ENCODE measurements at regions not wholly inside any gene's neighbourhood (a gene's known extent, or its start where the extent isn't known, plus 50 kb on each side); places are given as distances from the start of the nearest gene placed in this dataset.

- Histone ChIP-seq H3K9ac (ENCODE audit: control insufficient read depth, insufficient read depth, low read length) (peak overlapping the region; percentile 51), H3K27me3 (replicated peaks in 1 of 2; ENCODE audit: control insufficient read depth in 2 of 2, insufficient read depth in 2 of 2, low read length in 1 of 2) (no peaks in the 10 kb centered on the region), H3K4me2 (ENCODE audit: control insufficient read depth, insufficient read depth) (peak overlapping the region; percentile 70), H3K27ac (ENCODE audit: control insufficient read depth, insufficient read depth) (peak overlapping the region; percentile 88), H3K79me2 (ENCODE audit: control insufficient read depth, insufficient read depth, low read length) (no peaks in the 10 kb centered on the region), H3K36me3 (ENCODE audit: control insufficient read depth in 2 of 2, insufficient read depth in 2 of 2, low read length in 1 of 2) (no peaks in the 10 kb centered on the region), H3K4me3 (peak overlapping the region; percentile 26; the same call in 1 of the 2 replicates), H3K4me1 (ENCODE audit: control insufficient read depth, insufficient read depth, low read length) (peaks cover 42% of the 10 kb centered on the region), H4K20me1 (ENCODE audit: control insufficient read depth, insufficient read depth) (no peaks in the 10 kb centered on the region), H3K9me3 (replicated peaks; ENCODE audit: control insufficient read depth, insufficient read depth, low read length) (peaks cover 4% of the 10 kb centered on the region), H2AFZ (ENCODE audit: control insufficient read depth, low read depth, low read length) (peak overlapping the region; percentile 21)
- SMC1A ChIA-PET (ENCODE audit: uncharacterized antibody, unreplicated experiment), result interaction anchor here (1.0 to 2.7 kb wide), 17 partner anchors 8 to 448 kb away, joined by 3 to 18 read pairs (median 5); no protein-coding TSS in a partner anchor
- CTCF ChIA-PET, result interaction anchor here (1.1 to 2.1 kb wide), 5 partner anchors 12 to 179 kb away, joined by 3 to 8 read pairs (median 4); no protein-coding TSS in a partner anchor
- RAD21 ChIA-PET (ENCODE audit: unreplicated experiment), result interaction anchor here (1.0 to 2.5 kb wide), 13 partner anchors 8 to 448 kb away, joined by 3 to 20 read pairs (median 4); no protein-coding TSS in a partner anchor
- DNase-seq (ENCODE audit: low read depth, low spot score), result no peak
- no peak for FAIRE-seq
- in situ Hi-C loops (cut with MboI) (no loop called here), intact Hi-C loops (cut with micrococcal nuclease; ENCODE audit: unreplicated experiment) (loop anchor here (5.0 to 10.0 kb wide), 4 partner anchors 62 to 290 kb away; partner anchors contain the start of genes NR1D2 and UBE2E1)
- TF ChIP-seq NFXL1 (IDR thresholded peaks at IDR 0.05; ENCODE audit: borderline replicate concordance) (no peak), GABPA (IDR thresholded peaks at IDR 0.05; ENCODE audit: low read depth) (no peak), NFIC (IDR thresholded peaks at IDR 0.05; ENCODE audit: low read depth, low read length) (peak; percentile 34; the same call in 1 of the 2 replicates), TCF3 (IDR thresholded peaks at IDR 0.05; ENCODE audit: borderline replicate concordance, insufficient read depth, low read depth, low read length) (peak; percentile 92), TCF12 (IDR thresholded peaks at IDR 0.05; ENCODE audit: low read depth, low read length) (peak; percentile 92), SMARCA5 (IDR thresholded peaks at IDR 0.05) (no peak), RUNX3 (IDR thresholded peaks at IDR 0.05; ENCODE audit: low read length) (peak; percentile 35), IRF3 (IDR thresholded peaks at IDR 0.05) (no peak), CBX5 (IDR thresholded peaks at IDR 0.05; ENCODE audit: low read depth) (no peak), EED (IDR thresholded peaks at IDR 0.05; ENCODE audit: low read depth) (peak; percentile 12; the same call in 1 of the 2 replicates), CBX3 (IDR thresholded peaks at IDR 0.05; ENCODE audit: borderline replicate concordance, low read depth) (no peak), EP300 (IDR thresholded peaks at IDR 0.05; ENCODE audit: borderline replicate concordance in 1 of 2, control insufficient read depth in 1 of 2, low read depth in 2 of 2, low read length in 2 of 2) (peak in 1 of 2 experiments; percentile 72; a peak in 2 of 4 replicates)
- POLR2A ChIA-PET, result interaction anchor here (0.7 to 2.0 kb wide), 3 partner anchors 8 to 430 kb away, joined by 3 to 8 read pairs (median 6); no protein-coding TSS in a partner anchor
- WGBS (ENCODE audit: insufficient coverage, insufficient replicate concordance, low lambda C conversion rate, missing lambda C conversion rate), result 12% methylated on average over 3 of the region's 3 CpGs
- BruUV-seq (replicated peaks), result no TSS peak
- ATAC-seq, result peak; percentile 61
Measured at GRCh38 chr3:23654571-23654970, 151.2 kb upstream of the UBE2E1 start.
